Nephron progenitor cell (in vitro differentiated cells): ENCODE measurements at regions not wholly inside any gene's neighbourhood (a gene's known extent, or its start where the extent isn't known, plus 50 kb on each side); places are given as distances from the start of the nearest gene placed in this dataset.

Experiments
- DNase-seq: peaks from one replicate; pipeline ENCODE4 v3.0.0; 2021
- H3K27ac Mint-ChIP-seq: 2 replicates; pipeline ENCODE4 v1.8.0; 2021; ENCODE audit warnings: mild to moderate bottlenecking, moderate library complexity, mixed read lengths
- H3K27me3 Mint-ChIP-seq: 2 replicates; pipeline ENCODE4 v1.8.0; 2021; ENCODE audit warnings: mild to moderate bottlenecking, low read depth, mixed read lengths; ENCODE audit not compliant: poor library complexity
- H3K36me3 Mint-ChIP-seq: 2 replicates; pipeline ENCODE4 v1.8.0; 2021; ENCODE audit warnings: low read depth, mixed read lengths
- H3K4me1 Mint-ChIP-seq: 2 replicates; pipeline ENCODE4 v1.8.0; 2021; ENCODE audit warnings: mixed read lengths
- H3K4me3 Mint-ChIP-seq: 2 replicates; pipeline ENCODE4 v1.8.0; 2021; ENCODE audit warnings: mild to moderate bottlenecking, moderate library complexity, mixed read lengths
- H3K9me3 Mint-ChIP-seq: 2 replicates; pipeline ENCODE4 v1.8.0; 2021; ENCODE audit warnings: mild to moderate bottlenecking, moderate library complexity, mixed read lengths
- TF ChIP-seq, protein P1 (sequence below): fragments of 200-600 bp; sonication (generic); IDR thresholded peaks from 2 replicates; pipeline ENCODE4 v1.5.0; 2021; ENCODE audit warnings: antibody characterized with exemption

DNA sequence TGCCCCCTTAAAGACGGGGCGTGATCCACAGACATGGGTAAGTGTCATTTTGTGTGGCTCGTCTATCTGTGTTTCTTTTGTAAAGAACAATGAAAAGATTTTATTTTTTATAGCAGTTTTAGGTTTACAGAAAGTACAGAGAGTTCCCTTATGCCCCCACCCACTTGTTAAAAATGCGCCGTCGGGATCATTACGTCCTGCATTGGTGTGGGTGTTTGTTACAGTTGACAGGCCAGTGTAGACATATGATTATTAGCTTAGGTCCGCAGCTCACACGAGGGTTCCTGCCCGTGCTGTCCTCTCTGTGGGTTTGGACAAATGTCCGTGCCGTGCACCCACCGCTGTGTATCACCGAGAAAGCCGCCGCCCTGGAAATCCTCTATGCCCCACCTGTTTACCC, 50.5 kb downstream of the RGS12 start:
- TF ChIP-seq, protein P1, sequence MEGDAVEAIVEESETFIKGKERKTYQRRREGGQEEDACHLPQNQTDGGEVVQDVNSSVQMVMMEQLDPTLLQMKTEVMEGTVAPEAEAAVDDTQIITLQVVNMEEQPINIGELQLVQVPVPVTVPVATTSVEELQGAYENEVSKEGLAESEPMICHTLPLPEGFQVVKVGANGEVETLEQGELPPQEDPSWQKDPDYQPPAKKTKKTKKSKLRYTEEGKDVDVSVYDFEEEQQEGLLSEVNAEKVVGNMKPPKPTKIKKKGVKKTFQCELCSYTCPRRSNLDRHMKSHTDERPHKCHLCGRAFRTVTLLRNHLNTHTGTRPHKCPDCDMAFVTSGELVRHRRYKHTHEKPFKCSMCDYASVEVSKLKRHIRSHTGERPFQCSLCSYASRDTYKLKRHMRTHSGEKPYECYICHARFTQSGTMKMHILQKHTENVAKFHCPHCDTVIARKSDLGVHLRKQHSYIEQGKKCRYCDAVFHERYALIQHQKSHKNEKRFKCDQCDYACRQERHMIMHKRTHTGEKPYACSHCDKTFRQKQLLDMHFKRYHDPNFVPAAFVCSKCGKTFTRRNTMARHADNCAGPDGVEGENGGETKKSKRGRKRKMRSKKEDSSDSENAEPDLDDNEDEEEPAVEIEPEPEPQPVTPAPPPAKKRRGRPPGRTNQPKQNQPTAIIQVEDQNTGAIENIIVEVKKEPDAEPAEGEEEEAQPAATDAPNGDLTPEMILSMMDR = no peak
- peak overlapping the region; percentile 80 for H3K27ac Mint-ChIP-seq
- peaks cover 4% of the 10 kb centered on the region for H3K27me3 Mint-ChIP-seq
- H3K4me1 Mint-ChIP-seq = peaks cover 44% of the 10 kb centered on the region
- no peaks in the 10 kb centered on the region for H3K9me3 Mint-ChIP-seq
- H3K36me3 Mint-ChIP-seq = peaks cover 8% of the 10 kb centered on the region
- H3K4me3 Mint-ChIP-seq = no peak overlapping the region
- DNase-seq = no peak

DNA sequence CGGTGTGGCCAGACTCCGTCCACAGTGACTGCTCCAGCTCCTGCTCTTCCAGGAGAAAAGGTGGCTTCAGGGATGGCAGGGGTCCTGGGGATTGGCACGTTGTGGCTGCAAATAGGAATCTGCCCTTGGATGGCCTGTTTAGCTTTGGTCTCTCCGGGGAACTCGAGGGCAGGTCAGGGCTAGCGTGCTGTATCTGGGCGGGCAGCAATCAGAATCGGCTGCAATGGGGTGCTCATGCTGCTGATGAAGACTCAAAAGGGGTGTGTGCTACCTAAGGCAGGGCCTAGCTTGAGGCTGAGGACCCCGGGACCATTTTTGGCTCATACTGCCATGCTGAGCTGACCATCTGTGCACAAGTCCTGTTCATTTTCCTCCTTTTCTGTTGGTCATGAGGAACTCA, 51.3 kb downstream of the RGS12 start:
- Mint-ChIP-seq H3K27me3 (no peaks in the 10 kb centered on the region), H3K4me1 (peaks cover 39% of the 10 kb centered on the region), H3K9me3 (no peaks in the 10 kb centered on the region), H3K36me3 (peaks cover 8% of the 10 kb centered on the region), H3K4me3 (no peak overlapping the region), H3K27ac (no peak overlapping the region)
- no peak for DNase-seq
- TF ChIP-seq, protein P1 = no peak

DNA sequence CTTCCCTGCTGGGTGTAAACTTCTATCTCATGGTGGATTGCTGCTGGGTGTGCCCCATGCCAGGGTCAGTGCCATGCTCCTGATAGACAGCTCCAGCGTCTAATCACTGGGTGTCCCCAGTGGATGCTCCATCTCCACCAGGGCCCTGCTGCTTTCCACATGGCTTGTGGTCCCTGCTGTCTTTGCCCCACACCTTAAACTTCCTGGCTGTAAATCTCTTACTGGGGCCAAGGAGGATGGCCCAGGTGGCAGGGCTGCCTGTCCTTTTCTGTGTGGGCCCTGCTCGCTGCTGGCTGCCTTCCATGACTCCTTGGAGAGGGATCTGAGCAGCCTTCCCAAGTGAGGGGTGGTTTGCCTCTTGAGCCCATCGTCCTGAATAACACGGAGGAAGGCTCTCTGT, 51.8 kb downstream of the RGS12 start:
- peaks cover 34% of the 10 kb centered on the region for H3K4me1 Mint-ChIP-seq
- no peaks in the 10 kb centered on the region for H3K27me3 Mint-ChIP-seq
- no peak overlapping the region for H3K4me3 Mint-ChIP-seq
- peak overlapping the region; percentile 60 for H3K27ac Mint-ChIP-seq
- H3K36me3 Mint-ChIP-seq = peaks cover 8% of the 10 kb centered on the region
- no peak for DNase-seq
- H3K9me3 Mint-ChIP-seq = no peaks in the 10 kb centered on the region
- TF ChIP-seq, protein P1 = no peak

DNA sequence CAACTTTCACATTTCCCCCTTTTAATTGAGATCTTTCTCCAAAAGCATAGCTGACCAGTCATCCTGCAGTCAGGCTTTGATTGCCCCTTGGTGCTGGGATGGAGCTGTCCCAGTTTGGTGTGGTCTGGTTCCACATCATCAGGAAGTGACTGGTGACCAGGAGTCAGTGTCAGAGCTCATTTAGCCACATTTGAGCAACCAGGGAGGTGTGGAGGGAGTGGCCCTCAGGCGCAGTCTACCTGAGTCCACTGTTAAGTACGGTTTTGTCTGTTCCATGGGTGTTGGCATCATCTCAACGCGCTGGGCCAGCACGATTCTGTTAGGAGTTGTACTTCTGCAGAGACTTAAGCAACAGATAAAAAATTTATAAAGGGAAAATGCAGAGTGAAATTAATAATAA, 52.6 kb downstream of the RGS12 start:
- no peak for DNase-seq
- Mint-ChIP-seq H3K9me3 (no peaks in the 10 kb centered on the region), H3K27ac (no peak overlapping the region), H3K36me3 (peaks cover 8% of the 10 kb centered on the region), H3K4me3 (no peak overlapping the region), H3K4me1 (peaks cover 27% of the 10 kb centered on the region), H3K27me3 (no peaks in the 10 kb centered on the region)
- TF ChIP-seq, protein P1 = no peak

DNA sequence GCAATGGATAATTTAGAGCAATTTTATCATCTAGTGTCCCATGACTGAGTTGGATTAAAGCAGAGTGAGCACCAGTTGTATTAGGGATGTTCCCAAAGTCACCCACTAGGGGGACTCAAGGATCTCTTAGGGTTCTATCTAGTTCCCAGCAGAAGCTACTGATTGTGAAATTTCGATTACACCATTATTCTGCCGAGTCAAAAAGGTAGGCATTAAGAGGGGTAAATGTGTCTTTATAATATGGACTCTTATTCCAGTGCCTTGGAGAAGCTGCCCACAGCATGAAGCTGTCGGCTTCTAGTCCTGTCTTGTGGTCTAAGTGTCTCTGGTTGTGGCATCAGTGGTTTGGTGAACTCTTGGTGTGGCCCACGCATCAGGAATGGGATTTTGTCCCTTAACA, 53.3 kb downstream of the RGS12 start:
- no peak overlapping the region for H3K27ac Mint-ChIP-seq

DNA sequence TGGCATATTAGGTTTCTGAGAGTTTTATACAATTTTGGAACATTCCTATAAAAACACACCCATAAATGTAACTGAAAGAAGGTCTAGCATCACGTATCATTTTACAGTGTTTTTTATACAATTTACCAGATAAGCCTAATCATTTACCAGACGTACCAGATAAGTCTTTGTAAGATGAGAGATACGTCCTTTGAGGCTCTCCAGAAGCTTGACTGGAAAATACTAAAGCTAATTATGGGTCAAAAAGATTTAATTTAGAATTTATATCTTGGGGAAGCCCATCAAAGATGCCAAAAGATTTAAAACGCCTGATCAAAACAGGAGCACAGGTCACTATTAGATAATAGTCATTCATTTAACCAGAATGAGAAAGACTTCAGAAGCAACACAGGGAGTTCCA, 55.0 kb downstream of the RGS12 start:
- Mint-ChIP-seq H3K27me3 (no peaks in the 10 kb centered on the region), H3K4me3 (no peak overlapping the region), H3K9me3 (peaks cover 15% of the 10 kb centered on the region), H3K36me3 (peaks cover 25% of the 10 kb centered on the region), H3K4me1 (peaks cover 12% of the 10 kb centered on the region), H3K27ac (no peak overlapping the region)
- TF ChIP-seq, protein P1 = no peak
- DNase-seq = no peak

More for the DNA sequence above, 53.3 kb downstream of the RGS12 start:
- TF ChIP-seq, protein P1 = peak; percentile 92
- H3K27me3 Mint-ChIP-seq = no peaks in the 10 kb centered on the region
- H3K36me3 Mint-ChIP-seq = peaks cover 8% of the 10 kb centered on the region
- H3K4me3 Mint-ChIP-seq = no peak overlapping the region
- H3K4me1 Mint-ChIP-seq = peaks cover 25% of the 10 kb centered on the region
- no peaks in the 10 kb centered on the region for H3K9me3 Mint-ChIP-seq
- DNase-seq = peak; percentile 49
